Epithelial cell of proximal tubule (primary cell): ENCODE measurements at regions not wholly inside any gene's neighbourhood (a gene's known extent, or its start where the extent isn't known, plus 50 kb on each side); places are given as distances from the start of the nearest gene placed in this dataset.

Experiments used
- DNase-seq: peaks from one replicate; pipeline ENCODE4 v3.0.0-alpha.2; 2011; ENCODE audit warnings: low read depth
- H3K4me3 ChIP-seq: 2 replicates; pipeline ENCODE4 v1.5.1; 2011; ENCODE audit warnings: low read depth, mild to moderate bottlenecking, low read length
- TF ChIP-seq, protein P1 (sequence below): conservative IDR thresholded peaks from 2 replicates; pipeline ENCODE4 v1.5.1; 2012; ENCODE audit warnings: low read depth, mild to moderate bottlenecking, low read length

DNA sequence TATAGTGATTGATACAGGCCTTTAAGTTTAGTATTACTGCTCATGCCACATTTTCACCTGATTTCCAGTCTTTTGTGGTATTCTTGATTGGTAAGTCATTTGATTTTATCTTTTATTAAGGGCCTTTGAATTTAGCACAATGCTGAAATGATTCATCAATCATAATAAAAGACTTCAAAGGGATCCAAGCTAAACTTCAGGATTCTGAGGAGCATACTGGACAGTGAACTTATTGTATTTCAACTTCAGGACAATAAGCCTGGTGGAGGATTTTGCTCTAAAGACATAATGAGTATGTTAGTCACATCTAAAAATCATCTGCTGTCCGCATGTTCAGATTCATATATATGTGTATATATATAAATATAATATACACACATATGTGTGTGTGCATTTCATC, 233.3 kb downstream of the SETD4 start:
- TF ChIP-seq, protein P1, sequence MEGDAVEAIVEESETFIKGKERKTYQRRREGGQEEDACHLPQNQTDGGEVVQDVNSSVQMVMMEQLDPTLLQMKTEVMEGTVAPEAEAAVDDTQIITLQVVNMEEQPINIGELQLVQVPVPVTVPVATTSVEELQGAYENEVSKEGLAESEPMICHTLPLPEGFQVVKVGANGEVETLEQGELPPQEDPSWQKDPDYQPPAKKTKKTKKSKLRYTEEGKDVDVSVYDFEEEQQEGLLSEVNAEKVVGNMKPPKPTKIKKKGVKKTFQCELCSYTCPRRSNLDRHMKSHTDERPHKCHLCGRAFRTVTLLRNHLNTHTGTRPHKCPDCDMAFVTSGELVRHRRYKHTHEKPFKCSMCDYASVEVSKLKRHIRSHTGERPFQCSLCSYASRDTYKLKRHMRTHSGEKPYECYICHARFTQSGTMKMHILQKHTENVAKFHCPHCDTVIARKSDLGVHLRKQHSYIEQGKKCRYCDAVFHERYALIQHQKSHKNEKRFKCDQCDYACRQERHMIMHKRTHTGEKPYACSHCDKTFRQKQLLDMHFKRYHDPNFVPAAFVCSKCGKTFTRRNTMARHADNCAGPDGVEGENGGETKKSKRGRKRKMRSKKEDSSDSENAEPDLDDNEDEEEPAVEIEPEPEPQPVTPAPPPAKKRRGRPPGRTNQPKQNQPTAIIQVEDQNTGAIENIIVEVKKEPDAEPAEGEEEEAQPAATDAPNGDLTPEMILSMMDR: no peak
- no peak for DNase-seq
- H3K4me3 ChIP-seq: no peak overlapping the region

DNA sequence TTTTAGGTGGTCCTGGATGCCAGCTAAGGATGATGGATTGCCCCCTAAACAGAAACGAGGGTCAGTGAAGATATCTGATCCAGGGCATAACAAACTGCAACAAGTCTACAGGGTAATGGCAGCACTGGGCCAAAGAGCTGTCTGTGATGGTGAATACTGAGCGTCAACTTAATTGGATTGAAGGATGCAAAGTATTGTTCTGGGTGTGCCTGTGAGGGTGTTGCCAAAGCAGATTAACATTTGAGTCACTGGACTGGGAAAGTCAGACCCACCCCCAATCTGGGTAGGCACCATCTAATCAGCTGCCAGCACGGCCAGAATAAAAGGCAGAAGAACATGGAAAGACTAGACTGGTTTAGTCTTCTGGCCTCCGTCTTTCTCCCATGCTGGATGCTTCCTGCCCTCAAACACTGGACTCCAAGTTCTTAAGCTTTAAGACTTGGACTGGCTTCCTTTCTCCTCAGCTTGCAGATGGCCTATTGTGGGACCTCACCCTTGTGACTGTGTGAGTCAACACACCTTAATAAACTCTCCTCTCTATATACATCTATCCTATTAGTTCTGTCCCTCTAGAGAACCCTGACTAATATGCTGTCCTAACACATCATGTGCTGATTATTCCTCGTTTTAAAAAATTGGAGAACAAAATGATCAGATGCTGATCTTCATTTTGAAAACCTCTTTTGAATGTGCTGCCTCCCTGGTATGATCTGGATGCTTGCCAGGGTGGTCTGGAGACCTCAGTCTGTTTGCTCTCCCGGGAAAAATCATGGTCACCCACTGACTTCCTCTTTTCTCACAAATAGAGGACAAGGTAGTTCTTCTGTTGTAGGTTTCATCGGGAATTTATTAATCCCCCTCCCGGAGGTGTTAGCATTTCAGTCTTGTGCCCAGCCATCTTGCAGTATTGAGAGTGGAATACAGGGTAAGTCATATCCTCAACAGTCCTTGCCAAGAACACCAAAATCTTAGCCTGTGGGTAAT, 234.7 kb downstream of the SETD4 start:
- TF ChIP-seq, protein P1: no peak
- no peak for DNase-seq
- no peak overlapping the region for H3K4me3 ChIP-seq

DNA sequence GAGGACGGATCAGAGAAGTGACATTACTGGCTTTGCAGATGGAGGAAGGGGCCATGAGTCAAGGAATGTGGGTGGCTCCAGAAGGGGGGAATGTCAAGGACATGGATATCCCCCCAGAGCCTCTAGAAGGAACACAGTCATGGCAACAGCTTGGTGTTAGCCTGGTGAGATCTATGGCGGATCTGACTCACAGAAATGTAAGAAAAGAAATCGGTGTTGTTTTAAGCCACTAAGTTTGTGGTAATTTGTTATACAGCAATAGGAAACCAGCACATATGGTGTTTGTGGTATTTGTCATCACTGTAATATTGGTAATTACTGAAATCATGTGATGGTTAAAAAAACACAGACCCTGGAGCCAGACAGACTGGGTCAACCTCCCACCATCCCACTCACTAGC, 236.2 kb downstream of the SETD4 start:
- DNase-seq: no peak
- H3K4me3 ChIP-seq: no peak overlapping the region
- TF ChIP-seq, protein P1: no peak

DNA sequence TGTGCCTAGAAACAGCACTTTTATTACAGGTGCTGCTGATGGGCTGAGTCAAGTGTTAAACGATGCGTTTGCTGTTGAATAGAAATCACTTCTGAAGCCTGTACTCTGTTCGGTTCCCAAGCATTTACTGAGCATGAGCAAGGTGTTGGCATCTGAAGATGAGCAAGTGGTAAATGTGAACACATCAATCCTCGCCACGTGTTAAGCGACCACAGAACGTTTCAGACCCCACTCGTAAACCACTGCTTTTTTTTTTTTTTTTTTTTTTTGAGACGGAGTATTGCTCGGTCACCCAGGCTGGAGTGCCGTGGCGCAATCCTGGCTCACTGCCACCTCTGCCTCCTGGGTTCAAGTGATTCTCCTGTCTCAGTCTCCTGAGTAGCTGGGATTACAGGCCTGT, 241.2 kb downstream of the SETD4 start:
- TF ChIP-seq, protein P1: no peak
- no peak overlapping the region for H3K4me3 ChIP-seq
- DNase-seq: no peak

DNA sequence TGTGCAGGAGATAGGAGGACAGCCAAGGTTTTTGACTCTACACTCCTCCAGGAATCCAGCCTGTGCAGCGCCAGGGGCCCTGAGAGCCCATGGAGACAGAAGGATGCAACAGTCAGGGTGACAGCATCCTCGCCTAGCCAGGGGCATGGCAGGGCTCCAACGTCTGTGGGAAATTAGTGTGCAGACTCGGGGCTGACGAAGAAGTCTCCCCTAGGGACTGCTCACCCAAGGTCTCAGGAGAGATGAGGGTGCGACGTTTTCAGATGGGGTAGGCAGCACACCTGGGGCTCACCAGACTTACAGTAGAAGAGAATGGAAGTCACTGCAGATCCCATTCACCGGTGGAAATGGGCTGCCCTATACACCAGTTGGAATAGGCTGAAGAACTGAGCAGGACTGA, 241.7 kb downstream of the SETD4 start:
- TF ChIP-seq, protein P1: no peak
- no peak overlapping the region for H3K4me3 ChIP-seq
- DNase-seq: no peak

DNA sequence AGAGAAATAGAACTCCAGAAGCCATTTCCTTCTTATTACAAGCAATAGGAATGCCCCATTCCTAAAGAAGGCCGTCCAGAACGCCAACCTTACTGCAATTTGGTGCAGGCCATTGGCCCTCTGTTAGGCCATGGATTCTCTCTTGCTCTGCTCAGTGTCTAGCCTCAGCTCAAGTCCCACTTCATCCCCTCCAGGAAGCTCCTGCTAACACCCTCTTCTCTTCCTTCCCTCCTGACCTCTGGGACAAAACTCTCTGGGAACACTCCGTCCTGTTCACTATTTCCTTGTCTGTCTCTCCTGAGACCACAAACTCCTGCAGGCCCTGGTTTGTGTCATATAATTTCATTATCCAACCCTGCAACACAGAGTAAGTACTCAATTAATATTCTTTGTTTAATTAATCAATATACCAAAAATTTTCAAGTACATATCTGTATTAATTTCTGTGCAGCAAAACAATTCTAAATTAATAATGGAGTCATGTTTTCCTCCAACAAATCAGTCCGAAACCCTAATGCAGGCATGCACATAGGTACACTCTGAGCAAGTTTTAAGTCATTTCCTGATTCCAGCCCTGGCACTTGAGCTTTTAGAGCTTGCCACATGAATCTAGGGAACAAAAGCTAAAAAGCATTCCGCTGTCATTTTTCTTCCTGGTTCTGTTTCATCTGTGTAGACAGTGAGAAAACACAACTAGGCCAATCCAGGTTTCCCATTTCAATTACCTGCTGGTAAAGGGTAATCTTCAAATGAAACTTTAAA, 245.3 kb downstream of the SETD4 start:
- H3K4me3 ChIP-seq: no peak overlapping the region
- TF ChIP-seq, protein P1: no peak
- no peak for DNase-seq
